ENCODE measurements at regions not wholly inside any gene's neighbourhood (a gene's known extent, or its start where the extent isn't known, plus 50 kb on each side); places are given as distances from the start of the nearest gene placed in this dataset.

DNA sequence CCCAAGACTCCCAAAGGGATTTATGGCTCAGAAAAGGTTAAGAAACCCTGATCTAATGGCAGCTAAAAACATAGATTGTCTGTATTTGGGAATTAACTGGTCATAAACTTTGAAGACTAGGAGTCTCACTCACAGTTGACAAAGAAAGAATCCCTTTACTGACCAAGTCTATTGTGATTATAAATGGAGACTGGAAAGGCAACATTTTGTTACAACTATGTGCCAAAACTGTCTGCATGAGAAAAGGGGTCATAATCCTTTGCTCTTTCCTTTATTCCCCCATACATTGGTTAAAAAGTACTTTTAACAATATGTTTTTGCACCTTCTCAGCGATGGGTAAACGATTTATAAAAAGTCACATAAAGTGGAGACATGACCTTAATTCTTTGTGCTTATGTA, 206.9 kb upstream of the MAP3K7 start:
- DNase-seq (ENCODE audit: low spot score), result no peak

DNA sequence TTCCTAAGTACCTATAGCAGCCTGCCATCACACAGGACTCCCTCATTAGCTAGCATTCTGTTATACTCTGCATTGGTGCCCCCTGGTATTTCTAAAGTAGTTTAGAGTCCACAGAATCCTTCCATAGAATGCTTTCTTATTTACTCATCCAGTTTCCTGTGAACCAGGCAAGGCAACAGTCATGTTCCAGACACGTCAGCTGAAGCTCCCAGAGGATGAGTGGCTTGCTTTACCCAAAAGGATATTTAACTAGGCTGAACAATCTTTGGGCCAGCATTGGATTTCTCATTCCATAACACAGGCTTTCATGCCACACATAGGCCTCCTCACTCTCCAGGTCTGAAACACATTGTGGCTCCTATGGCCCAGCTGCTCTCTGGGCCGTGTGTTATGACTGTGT, 203.8 kb upstream of the MAP3K7 start:
- no peak for DNase-seq (ENCODE audit: low spot score)

DNA sequence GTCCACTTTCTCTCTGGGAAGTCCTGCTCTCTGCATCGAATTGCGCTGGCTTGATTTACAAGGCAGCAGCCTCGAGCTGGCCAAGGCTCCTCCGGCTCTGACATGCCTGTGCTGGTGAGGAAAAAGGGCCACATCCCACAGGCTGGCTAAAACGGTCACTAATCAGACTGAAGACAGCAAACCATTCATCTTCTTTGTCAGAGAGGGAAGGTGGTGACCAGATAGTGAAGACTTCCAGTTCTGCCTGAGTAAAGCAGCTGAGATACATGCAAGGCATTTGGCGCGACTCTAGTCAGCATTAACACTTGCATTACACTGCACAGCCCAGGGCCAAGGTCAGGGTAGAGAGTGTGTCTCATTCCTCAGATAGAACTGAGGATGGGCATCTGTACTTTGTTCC, 203.2 kb upstream of the MAP3K7 start:
- no peak for DNase-seq (ENCODE audit: low spot score)

GRCh38 chr6:90788781-90789180, 201.9 kb upstream of the MAP3K7 start:
- DNase-seq (ENCODE audit: low spot score), result no peak

DNA sequence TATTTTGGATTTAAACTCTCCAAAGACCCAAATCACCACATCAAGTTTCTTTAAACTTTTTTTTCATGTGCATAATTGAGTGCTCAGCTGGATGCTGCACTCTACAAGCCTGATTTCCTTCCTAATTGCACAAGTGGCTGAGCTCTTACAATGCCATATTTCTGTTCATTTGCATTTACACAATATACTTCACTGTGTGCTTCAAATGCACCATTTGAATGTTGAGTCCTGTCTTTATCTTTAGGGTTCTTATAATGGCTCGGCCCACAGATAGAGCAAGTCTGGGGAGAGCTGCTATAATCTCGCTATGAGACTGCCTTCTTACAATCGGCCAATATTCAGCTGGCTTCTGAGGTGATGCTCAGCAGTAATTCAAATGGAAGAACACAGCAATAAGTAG, 200.6 kb upstream of the MAP3K7 start:
- no peak for DNase-seq (ENCODE audit: low spot score)

DNA sequence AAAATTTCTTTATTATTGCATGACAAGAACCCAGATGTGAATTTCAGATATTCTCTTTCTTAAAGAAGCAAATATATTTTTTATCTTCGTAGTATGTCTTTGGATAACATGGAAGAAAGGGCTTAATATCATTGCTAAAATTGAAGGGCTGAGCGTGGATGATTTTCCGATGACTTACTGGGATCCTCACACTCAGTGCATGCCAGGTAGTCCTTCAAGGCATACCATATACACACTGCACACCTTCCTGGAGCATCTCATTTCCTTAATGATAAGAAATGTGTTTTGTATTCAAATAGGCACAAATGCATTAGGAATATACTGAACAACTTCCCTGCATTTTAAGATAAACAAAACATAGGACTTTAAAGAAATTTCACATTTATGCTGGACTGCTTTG, 193.9 kb upstream of the MAP3K7 start:
- DNase-seq (ENCODE audit: low spot score), result no peak

DNA sequence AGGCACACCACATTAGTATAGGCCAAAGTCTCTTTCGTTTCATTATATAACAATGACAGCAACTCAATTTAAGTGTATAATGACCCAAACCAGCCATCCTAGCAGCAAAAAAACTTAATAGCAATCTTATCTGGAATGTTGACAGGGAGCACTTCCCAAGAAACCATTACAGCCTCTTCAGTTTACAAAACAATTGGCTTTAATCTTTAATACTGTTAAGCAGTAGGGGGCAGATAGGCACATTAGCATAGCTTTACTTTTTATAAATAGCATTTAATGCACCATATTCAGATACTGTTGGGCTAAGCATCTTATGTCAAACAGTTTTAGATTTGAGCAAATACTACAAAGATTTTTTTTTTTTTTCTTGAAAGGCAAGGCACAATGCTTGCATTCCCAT, 193.3 kb upstream of the MAP3K7 start:
- DNase-seq (ENCODE audit: low spot score), result no peak

- no peak for DNase-seq (ENCODE audit: low spot score)
Measured at GRCh38 chr6:90778417-90779203, 191.7 kb upstream of the MAP3K7 start.

- no peak for DNase-seq (ENCODE audit: low spot score)
Measured at GRCh38 chr6:90770778-90771177, 183.9 kb upstream of the MAP3K7 start.

DNA sequence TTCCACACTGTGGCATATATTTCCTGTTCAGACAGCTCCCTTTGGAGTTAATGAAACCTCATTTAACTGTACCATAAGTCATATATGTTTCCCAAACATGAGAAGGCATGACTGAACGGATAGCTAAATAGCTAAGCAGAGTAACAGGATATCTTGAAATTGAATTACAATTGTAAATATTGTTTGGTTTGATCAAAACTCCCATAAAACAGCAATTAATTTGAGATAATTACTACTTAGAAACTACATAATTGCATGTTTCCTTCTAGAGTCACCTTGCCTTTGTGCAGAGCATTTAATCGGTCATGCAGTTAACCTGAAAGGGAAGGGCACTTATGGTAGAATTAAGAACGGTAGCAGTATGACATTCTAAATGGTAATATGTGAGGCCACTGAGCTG, 179.0 kb upstream of the MAP3K7 start:
- DNase-seq (ENCODE audit: low spot score), result no peak

DNA sequence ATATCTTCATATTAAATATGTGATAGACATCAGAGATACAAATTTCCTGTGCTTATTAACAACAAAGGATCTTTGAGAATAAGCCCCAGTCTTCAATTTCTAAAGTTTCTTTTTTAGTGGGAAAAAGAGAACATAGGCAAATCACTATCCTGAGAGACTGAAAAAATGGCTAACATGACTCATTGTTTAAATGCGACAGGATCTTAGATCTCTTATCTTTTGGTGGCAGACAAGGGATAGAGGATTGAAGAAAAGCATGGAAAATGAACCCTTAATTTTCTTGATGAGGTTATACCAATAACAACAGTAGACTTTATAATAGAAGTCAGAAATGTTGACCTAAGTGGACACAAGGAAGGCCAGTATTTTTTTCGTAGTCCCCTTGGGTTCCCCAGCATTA, 178.6 kb upstream of the MAP3K7 start:
- DNase-seq (ENCODE audit: low spot score), result no peak

GRCh38 chr6:90764001-90764400, 177.1 kb upstream of the MAP3K7 start:
- no peak for DNase-seq (ENCODE audit: low spot score)

GRCh38 chr6:90759664-90760063, 172.8 kb upstream of the MAP3K7 start:
- DNase-seq (ENCODE audit: low spot score), result no peak

DNA sequence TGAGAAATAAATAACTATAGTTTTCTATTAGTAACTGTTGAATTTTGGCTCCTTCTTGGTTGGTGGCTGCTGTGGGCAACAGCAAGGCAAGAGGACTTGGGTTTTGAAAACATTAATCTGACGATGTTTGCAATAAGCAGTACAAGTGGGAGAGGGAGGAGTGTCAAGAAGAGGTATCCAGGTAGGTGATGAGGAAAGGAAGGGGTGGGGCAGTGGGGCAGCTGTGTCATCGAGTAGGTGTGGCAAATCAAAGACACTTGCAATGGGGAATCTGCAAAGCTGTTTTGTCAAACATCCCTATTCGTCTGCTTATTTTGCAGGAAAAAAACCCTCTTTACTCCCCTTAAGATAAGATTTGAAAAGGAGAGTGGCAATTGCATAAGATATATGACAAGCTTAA, 171.9 kb upstream of the MAP3K7 start:
- no peak for DNase-seq (ENCODE audit: low spot score)

- no peak for DNase-seq (ENCODE audit: low spot score)
Measured at GRCh38 chr6:90753820-90754643, 167.2 kb upstream of the MAP3K7 start.

DNA sequence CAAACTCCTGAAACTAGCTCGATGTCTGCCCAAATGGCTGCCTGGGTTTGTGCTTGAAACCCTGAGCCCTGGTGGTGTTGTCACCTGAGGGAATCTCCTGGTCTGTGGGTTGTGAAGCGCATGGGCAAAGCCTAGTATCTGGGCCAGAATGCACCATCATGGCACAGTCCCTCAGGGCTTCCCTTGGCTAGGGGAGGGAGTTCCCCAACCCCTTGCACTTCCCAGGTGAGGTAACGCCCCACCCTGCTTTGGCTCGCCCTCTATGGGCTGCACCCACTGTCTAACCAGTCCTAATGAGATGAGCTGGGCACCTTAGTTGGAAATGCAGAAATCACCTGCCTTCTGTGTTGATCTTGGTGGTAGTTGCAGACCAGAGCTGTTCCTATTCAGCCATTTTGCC, 152.9 kb upstream of the MAP3K7 start:
- DNase-seq (ENCODE audit: low spot score), result no peak

- DNase-seq (ENCODE audit: low spot score), result no peak
Measured at GRCh38 chr6:90739339-90739738, 152.5 kb upstream of the MAP3K7 start.

- no peak for DNase-seq (ENCODE audit: low spot score)
Measured at GRCh38 chr6:90730151-90730673, 143.3 kb upstream of the MAP3K7 start.

DNA sequence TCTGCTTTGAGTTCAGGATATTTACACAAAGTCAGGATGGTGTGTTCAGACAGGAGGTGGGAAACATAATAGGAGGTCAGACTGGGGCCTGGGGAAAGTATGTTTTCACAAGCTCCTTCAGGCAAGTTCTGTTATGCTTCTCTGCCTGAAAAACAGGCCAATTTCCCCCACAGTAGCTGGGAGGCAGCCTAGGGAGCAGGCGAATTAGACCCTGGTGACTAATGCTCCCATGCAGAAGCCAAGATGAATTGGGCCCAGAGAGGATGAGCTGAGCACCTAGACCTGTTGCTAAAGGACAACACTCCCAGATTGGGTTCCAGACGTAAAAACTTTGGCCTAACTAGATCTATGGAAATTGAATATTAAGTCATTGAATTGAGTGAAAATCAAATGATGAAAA, 142.2 kb upstream of the MAP3K7 start:
- no peak for DNase-seq (ENCODE audit: low spot score)

DNA sequence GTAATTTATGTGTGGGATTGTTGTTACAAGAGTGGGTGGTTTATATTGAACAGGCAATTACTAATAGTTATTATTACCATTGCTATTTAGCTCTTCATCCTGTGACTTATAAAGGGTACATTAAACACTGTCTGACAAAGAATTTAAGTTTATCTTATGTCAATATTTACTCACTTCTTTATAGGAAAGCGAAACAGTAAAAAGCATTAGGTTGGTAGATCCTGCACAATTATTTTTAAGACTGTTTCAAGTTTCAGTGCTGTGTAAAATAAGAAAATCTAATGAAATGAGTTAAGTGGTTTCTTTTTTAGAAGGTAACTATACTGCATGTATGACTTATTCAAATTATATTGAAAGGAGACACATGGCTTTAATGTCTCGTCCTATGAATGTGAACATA, 135.8 kb upstream of the MAP3K7 start:
- DNase-seq (ENCODE audit: low spot score), result no peak

DNA sequence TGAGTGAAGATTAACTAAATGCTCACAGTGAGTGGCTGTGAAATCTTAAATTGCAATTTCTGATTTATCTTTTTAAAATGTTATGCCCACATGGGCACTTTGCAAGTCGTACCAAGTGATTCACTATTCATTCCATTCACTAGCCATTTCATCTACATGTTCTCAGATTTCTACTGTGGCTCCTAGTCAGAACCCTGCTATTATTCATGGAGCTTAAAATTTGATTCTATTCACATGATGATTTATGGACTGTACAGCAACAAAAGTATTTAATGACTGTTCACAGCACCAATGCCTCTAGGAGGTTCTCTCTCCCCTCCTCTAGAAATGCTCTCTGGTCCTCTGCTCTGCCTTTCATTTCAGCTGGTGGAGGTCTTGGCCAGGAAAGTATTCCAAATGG, 133.5 kb upstream of the MAP3K7 start:
- DNase-seq (ENCODE audit: low spot score), result no peak

- no peak for DNase-seq (ENCODE audit: low spot score)
Measured at GRCh38 chr6:90719321-90720195, 132.7 kb upstream of the MAP3K7 start.
